ENCODE measurements at regions not wholly inside any gene's neighbourhood (a gene's known extent, or its start where the extent isn't known, plus 50 kb on each side); places are given as distances from the start of the nearest gene placed in this dataset.
"Not testable (repeated sequence)": the region's sequence is repeated elsewhere in the genome, so short reads cannot be mapped to it uniquely, and the experiment has no call there.

DNA sequence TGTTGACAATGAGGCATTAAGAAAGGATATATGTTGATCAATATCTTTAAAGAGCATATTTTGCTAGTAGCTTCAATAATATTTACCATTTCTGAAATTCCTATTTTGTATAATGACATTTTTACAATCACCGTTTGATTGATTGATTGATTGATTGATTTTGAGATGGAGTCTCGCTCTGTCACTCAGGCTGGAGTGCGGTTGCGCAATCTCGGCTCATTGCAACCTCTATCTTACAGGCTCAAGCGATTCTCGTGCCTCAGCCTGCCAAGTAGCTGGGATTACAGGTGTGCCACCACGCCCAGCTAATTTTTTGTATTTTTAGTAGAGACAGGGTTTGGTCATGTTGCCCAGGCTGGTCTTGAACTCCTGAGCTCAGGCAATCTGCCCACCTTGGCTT is 150.9 kb upstream of the TEX13D start:
- not testable (repeated sequence) for DNase-seq (ENCODE audit: low read depth); FAIRE-seq; H3K27me3 ChIP-seq (ENCODE audit: control insufficient read depth, insufficient read depth, low read length); H3K36me3 ChIP-seq (ENCODE audit: control insufficient read depth, insufficient read depth, low read length); H3K4me3 ChIP-seq (ENCODE audit: low read depth, low read length)

- Histone ChIP-seq H3K27me3 (ENCODE audit: control insufficient read depth, insufficient read depth, low read length) (no peaks in the 10 kb centered on the region), H3K4me3 (ENCODE audit: low read depth, low read length) (no peak overlapping the region), H3K36me3 (ENCODE audit: control insufficient read depth, insufficient read depth, low read length) (no peaks in the 10 kb centered on the region)
- no peak for DNase-seq (ENCODE audit: low read depth)
- FAIRE-seq: no peak
- TF ChIP-seq CTCF (IDR thresholded peaks at IDR 0.05; ENCODE audit: insufficient read depth, low read length, severe bottlenecking): no peak
Observed at GRCh38 chrX:124190440-124190839, 142.0 kb upstream of the TEX13D start.

GRCh38 chrX:124194199-124194598 is 138.3 kb upstream of the TEX13D start:
- DNase-seq (ENCODE audit: low read depth) (no peak), FAIRE-seq (no peak)
- Histone ChIP-seq H3K27me3 (ENCODE audit: control insufficient read depth, insufficient read depth, low read length) (no peaks in the 10 kb centered on the region), H3K36me3 (ENCODE audit: control insufficient read depth, insufficient read depth, low read length) (no peaks in the 10 kb centered on the region), H3K4me3 (ENCODE audit: low read depth, low read length) (no peak overlapping the region)
- no peak for TF ChIP-seq CTCF (IDR thresholded peaks at IDR 0.05; ENCODE audit: insufficient read depth, low read length, severe bottlenecking)

DNA sequence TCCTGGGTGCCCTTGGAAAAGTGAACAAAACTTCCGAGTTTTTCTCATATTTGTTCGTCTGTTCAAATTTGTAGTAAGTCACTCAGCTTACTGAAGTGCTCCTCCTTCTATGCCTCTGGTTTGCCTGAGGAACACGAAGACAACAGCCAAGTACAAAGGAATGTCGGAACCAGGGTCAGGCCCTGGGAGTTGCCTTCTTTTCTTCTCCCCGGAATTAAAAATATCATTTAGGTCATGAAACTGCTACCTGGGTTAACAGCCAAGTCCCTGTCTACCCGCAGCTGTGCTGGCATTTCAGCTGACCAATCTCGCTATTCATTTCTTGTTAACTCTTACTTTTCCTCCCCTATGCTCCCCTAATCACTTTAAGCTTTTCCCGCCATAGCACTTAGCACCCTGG is 137.6 kb upstream of the TEX13D start:
- no peak for DNase-seq (ENCODE audit: low read depth)
- TF ChIP-seq CTCF (IDR thresholded peaks at IDR 0.05; ENCODE audit: insufficient read depth, low read length, severe bottlenecking): no peak
- H3K36me3 ChIP-seq (ENCODE audit: control insufficient read depth, insufficient read depth, low read length): no peaks in the 10 kb centered on the region
- H3K4me3 ChIP-seq (ENCODE audit: low read depth, low read length): no peak overlapping the region
- no peaks in the 10 kb centered on the region for H3K27me3 ChIP-seq (ENCODE audit: control insufficient read depth, insufficient read depth, low read length)
- FAIRE-seq: no peak

DNA sequence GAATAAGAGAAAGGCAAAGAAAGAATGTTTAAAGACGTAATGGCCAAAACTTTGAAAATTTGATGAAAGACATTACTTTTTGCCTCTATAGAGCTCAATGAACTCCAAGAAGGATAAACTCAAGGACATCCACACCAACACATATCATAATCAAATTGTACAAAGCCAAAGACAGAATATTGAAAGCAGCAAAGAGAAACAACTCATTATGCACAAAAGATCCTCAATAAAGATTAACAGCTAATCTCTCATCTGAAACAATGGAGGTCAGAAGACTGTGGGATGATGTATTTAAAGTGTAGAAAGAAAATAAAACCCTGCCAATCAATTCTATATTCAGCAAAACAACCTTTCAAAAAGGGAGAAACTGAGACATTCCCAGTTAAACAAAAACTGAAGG is 129.1 kb upstream of the TEX13D start:
- Histone ChIP-seq H3K27me3 (ENCODE audit: control insufficient read depth, insufficient read depth, low read length) (no peaks in the 10 kb centered on the region), H3K4me3 (ENCODE audit: low read depth, low read length) (no peak overlapping the region)
- FAIRE-seq: no peak

GRCh38 chrX:124208660-124209059 is 123.8 kb upstream of the TEX13D start:
- Histone ChIP-seq H3K36me3 (ENCODE audit: control insufficient read depth, insufficient read depth, low read length) (no peaks in the 10 kb centered on the region), H3K4me3 (ENCODE audit: low read depth, low read length) (no peak overlapping the region), H3K27me3 (ENCODE audit: control insufficient read depth, insufficient read depth, low read length) (no peaks in the 10 kb centered on the region)
- FAIRE-seq: no peak
- no peak for DNase-seq (ENCODE audit: low read depth)
- no peak for TF ChIP-seq CTCF (IDR thresholded peaks at IDR 0.05; ENCODE audit: insufficient read depth, low read length, severe bottlenecking)

More for the DNA sequence above, 129.1 kb upstream of the TEX13D start:
- TF ChIP-seq CTCF (IDR thresholded peaks at IDR 0.05; ENCODE audit: insufficient read depth, low read length, severe bottlenecking): no peak
- DNase-seq (ENCODE audit: low read depth): no peak
- no peaks in the 10 kb centered on the region for H3K36me3 ChIP-seq (ENCODE audit: control insufficient read depth, insufficient read depth, low read length)

Measured in bronchial epithelial cell (primary cell).